ENCODE measurements at regions not wholly inside any gene's neighbourhood (a gene's known extent, or its start where the extent isn't known, plus 50 kb on each side); places are given as distances from the start of the nearest gene placed in this dataset.

DNA sequence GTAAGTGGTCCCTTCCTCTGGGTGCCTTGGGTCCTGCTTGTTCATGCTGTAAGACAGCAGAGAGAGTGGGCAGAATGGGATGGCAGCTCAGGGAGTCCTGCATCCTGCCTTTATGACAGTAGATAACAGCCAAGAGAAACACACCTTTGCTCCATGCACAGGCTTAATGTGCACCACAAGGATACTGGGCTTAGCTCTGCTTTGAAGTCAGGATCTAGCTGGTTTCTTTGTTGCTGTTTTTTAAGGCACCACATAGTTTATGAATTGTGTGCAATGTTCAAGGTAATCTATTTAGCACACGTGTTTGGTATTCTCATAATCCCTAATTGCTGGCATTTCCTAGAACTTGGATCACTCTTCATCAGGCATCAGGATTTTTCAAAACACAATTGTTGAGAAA lies 239.5 kb upstream of the DCN start:
- TF ChIP-seq, protein P1, sequence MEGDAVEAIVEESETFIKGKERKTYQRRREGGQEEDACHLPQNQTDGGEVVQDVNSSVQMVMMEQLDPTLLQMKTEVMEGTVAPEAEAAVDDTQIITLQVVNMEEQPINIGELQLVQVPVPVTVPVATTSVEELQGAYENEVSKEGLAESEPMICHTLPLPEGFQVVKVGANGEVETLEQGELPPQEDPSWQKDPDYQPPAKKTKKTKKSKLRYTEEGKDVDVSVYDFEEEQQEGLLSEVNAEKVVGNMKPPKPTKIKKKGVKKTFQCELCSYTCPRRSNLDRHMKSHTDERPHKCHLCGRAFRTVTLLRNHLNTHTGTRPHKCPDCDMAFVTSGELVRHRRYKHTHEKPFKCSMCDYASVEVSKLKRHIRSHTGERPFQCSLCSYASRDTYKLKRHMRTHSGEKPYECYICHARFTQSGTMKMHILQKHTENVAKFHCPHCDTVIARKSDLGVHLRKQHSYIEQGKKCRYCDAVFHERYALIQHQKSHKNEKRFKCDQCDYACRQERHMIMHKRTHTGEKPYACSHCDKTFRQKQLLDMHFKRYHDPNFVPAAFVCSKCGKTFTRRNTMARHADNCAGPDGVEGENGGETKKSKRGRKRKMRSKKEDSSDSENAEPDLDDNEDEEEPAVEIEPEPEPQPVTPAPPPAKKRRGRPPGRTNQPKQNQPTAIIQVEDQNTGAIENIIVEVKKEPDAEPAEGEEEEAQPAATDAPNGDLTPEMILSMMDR (IDR thresholded peaks at IDR 0.05) = no peak
- TF ChIP-seq, protein P2, sequence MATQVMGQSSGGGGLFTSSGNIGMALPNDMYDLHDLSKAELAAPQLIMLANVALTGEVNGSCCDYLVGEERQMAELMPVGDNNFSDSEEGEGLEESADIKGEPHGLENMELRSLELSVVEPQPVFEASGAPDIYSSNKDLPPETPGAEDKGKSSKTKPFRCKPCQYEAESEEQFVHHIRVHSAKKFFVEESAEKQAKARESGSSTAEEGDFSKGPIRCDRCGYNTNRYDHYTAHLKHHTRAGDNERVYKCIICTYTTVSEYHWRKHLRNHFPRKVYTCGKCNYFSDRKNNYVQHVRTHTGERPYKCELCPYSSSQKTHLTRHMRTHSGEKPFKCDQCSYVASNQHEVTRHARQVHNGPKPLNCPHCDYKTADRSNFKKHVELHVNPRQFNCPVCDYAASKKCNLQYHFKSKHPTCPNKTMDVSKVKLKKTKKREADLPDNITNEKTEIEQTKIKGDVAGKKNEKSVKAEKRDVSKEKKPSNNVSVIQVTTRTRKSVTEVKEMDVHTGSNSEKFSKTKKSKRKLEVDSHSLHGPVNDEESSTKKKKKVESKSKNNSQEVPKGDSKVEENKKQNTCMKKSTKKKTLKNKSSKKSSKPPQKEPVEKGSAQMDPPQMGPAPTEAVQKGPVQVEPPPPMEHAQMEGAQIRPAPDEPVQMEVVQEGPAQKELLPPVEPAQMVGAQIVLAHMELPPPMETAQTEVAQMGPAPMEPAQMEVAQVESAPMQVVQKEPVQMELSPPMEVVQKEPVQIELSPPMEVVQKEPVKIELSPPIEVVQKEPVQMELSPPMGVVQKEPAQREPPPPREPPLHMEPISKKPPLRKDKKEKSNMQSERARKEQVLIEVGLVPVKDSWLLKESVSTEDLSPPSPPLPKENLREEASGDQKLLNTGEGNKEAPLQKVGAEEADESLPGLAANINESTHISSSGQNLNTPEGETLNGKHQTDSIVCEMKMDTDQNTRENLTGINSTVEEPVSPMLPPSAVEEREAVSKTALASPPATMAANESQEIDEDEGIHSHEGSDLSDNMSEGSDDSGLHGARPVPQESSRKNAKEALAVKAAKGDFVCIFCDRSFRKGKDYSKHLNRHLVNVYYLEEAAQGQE (IDR thresholded peaks at IDR 0.05; ENCODE audit: insufficient read depth in 1 of 2, low read depth in 2 of 2, low read length in 1 of 2) = no peak
